HEK293 (cell line): ENCODE measurements at regions not wholly inside any gene's neighbourhood (a gene's known extent, or its start where the extent isn't known, plus 50 kb on each side); places are given as distances from the start of the nearest gene placed in this dataset.
A peak's percentile ranks its signal among the peaks of the same experiment; 100 is the strongest.

ENCODE experiments used
- CTCF ChIA-PET: fragments of 350-600 bp; formaldehyde crosslinking; extraction: SDS; loops from one replicate; lab custom pipeline; 2021; ENCODE audit warnings: antibody characterized with exemption; lab: Yijun Ruan, JAX
- POLR2A ChIA-PET: fragments of 300-600 bp; formaldehyde crosslinking; extraction: SDS; loops from one replicate; lab custom pipeline; 2020; ENCODE audit warnings: antibody characterized with exemption, inconsistent platforms; lab: Yijun Ruan, JAX
- H3K27ac ChIP-seq: fragments of 200-500 bp; sonication (Bioruptor generic); 2 replicates; pipeline ENCODE4 v1.5.1; 2014; ENCODE audit warnings: low read depth, low read length, control low read depth, inconsistent platforms; ENCODE audit errors: extremely low read depth
- H3K36me3 ChIP-seq, 2 experiments: fragments of 200-500 bp in 1 of 2; sonication (Bioruptor generic) in 1 of 2; 1 replicate in 1 of 2; 2 replicates in 1 of 2; pipeline ENCODE4 v1.5.1; 2014 to 2017; ENCODE audit warnings: inconsistent platforms in 2 of 2, low read length in 2 of 2; ENCODE audit not compliant: control insufficient read depth in 2 of 2, insufficient read depth in 1 of 2
- H3K4me1 ChIP-seq: fragments of 200-500 bp; sonication (Bioruptor generic); 2 replicates; pipeline ENCODE4 v1.5.1; 2014; ENCODE audit warnings: mild to moderate bottlenecking, low read length, inconsistent platforms; ENCODE audit not compliant: control insufficient read depth, insufficient read depth
- H3K4me3 ChIP-seq: 2 replicates; pipeline ENCODE4 v1.5.1; 2011; ENCODE audit warnings: low read depth, mild to moderate bottlenecking, control low read depth, low read length, moderate library complexity
- H3K9me3 ChIP-seq: fragments of 200-500 bp; sonication (Bioruptor generic); 2 replicates; pipeline ENCODE4 v1.5.1; 2014; ENCODE audit warnings: low read depth, low read length, inconsistent platforms; ENCODE audit not compliant: control insufficient read depth, insufficient read depth
- BCL11B ChIP-seq: fragments of 450-650 bp; formaldehyde crosslinking; IDR thresholded peaks from 2 replicates; pipeline ENCODE4 v1.5.1; 2016; ENCODE audit warnings: low read depth, missing biosample characterization, missing genetic modification characterization
- GLI2 ChIP-seq: fragments of 450-650 bp; formaldehyde crosslinking; IDR thresholded peaks from 2 replicates; pipeline ENCODE4; 2017; ENCODE audit warnings: missing biosample characterization, missing genetic modification characterization, low read depth, borderline replicate concordance
- KLF16 ChIP-seq: fragments of 450-650 bp; formaldehyde crosslinking; IDR thresholded peaks from 2 replicates; pipeline ENCODE4 v1.5.1; 2017; ENCODE audit warnings: missing biosample characterization, missing genetic modification characterization
- PRDM6 ChIP-seq: fragments of 450-650 bp; formaldehyde crosslinking; IDR thresholded peaks from 2 replicates; pipeline ENCODE4 v1.5.1; 2017; ENCODE audit warnings: missing biosample characterization, missing genetic modification characterization
- SP2 ChIP-seq: fragments of 450-650 bp; formaldehyde crosslinking; IDR thresholded peaks from 2 replicates; pipeline ENCODE4 v1.5.1; 2016; ENCODE audit warnings: missing biosample characterization, missing genetic modification characterization
- SP3 ChIP-seq: fragments of 450-650 bp; formaldehyde crosslinking; IDR thresholded peaks from 2 replicates; pipeline ENCODE4 v1.5.1; 2016; ENCODE audit warnings: missing biosample characterization, missing genetic modification characterization
- ZBTB1 ChIP-seq: fragments of 450-650 bp; formaldehyde crosslinking; IDR thresholded peaks from 2 replicates; pipeline ENCODE4 v1.5.1; 2016; ENCODE audit warnings: missing biosample characterization, missing genetic modification characterization
- ZBTB21 ChIP-seq: fragments of 450-650 bp; formaldehyde crosslinking; IDR thresholded peaks from 2 replicates; pipeline ENCODE4 v1.5.1; 2017; ENCODE audit warnings: missing biosample characterization, missing genetic modification characterization
- ZBTB26 ChIP-seq: fragments of 450-650 bp; formaldehyde crosslinking; optimal IDR thresholded peaks from 2 replicates; pipeline ENCODE3; 2016; ENCODE audit warnings: missing biosample characterization, mild to moderate bottlenecking, missing genetic modification characterization
- ZNF112 ChIP-seq: fragments of 450-650 bp; formaldehyde crosslinking; IDR thresholded peaks from 2 replicates; pipeline ENCODE4 v1.5.0; 2017; ENCODE audit warnings: missing biosample characterization, missing genetic modification characterization
- ZNF146 ChIP-seq: fragments of 450-650 bp; formaldehyde crosslinking; IDR thresholded peaks from 2 replicates; pipeline ENCODE4 v1.5.1; 2016; ENCODE audit warnings: missing biosample characterization, missing genetic modification characterization
- ZNF157 ChIP-seq: fragments of 450-650 bp; formaldehyde crosslinking; IDR thresholded peaks from 2 replicates; pipeline ENCODE4 v1.5.1; 2016; ENCODE audit warnings: missing biosample characterization, missing genetic modification characterization
- ZNF2 ChIP-seq: fragments of 450-650 bp; formaldehyde crosslinking; IDR thresholded peaks from 2 replicates; pipeline ENCODE4 v1.5.1; 2016; ENCODE audit warnings: missing biosample characterization, missing genetic modification characterization
- ZNF335 ChIP-seq: fragments of 450-650 bp; formaldehyde crosslinking; conservative IDR thresholded peaks from 2 replicates; pipeline ENCODE4 v1.5.1; 2016; ENCODE audit warnings: missing biosample characterization, missing genetic modification characterization
- ZNF350 ChIP-seq: fragments of 450-650 bp; formaldehyde crosslinking; IDR thresholded peaks from 2 replicates; pipeline ENCODE4 v1.5.0; 2017; ENCODE audit warnings: missing biosample characterization, mild to moderate bottlenecking, missing genetic modification characterization
- ZNF555 ChIP-seq: fragments of 450-650 bp; formaldehyde crosslinking; conservative IDR thresholded peaks from 2 replicates; pipeline ENCODE4 v1.5.1; 2017; ENCODE audit warnings: missing biosample characterization, mild to moderate bottlenecking, missing genetic modification characterization, inconsistent platforms
- ZNF558 ChIP-seq: fragments of 450-650 bp; formaldehyde crosslinking; IDR thresholded peaks from 2 replicates; pipeline ENCODE4 v1.5.1; 2016; ENCODE audit warnings: missing biosample characterization, missing genetic modification characterization
- ZNF623 ChIP-seq: fragments of 450-650 bp; formaldehyde crosslinking; IDR thresholded peaks from 2 replicates; pipeline ENCODE4 v1.5.1; 2016; ENCODE audit warnings: missing biosample characterization, missing genetic modification characterization
- ZNF654 ChIP-seq: fragments of 450-650 bp; formaldehyde crosslinking; IDR thresholded peaks from 2 replicates; pipeline ENCODE4 v1.5.1; 2016; ENCODE audit warnings: low read depth, missing biosample characterization, missing genetic modification characterization
- ZNF701 ChIP-seq: fragments of 450-650 bp; formaldehyde crosslinking; IDR thresholded peaks from 2 replicates; pipeline ENCODE4 v1.5.1; 2016; ENCODE audit warnings: missing biosample characterization, missing genetic modification characterization
- ZNF792 ChIP-seq: fragments of 450-650 bp; formaldehyde crosslinking; IDR thresholded peaks from 2 replicates; pipeline ENCODE4 v1.5.1; 2016; ENCODE audit warnings: missing biosample characterization, missing genetic modification characterization
- ZNF843 ChIP-seq: fragments of 450-650 bp; formaldehyde crosslinking; IDR thresholded peaks from 2 replicates; pipeline ENCODE4 v1.5.1; 2016; ENCODE audit warnings: missing biosample characterization, missing genetic modification characterization
- TF ChIP-seq, protein P1 (sequence below): fragments of 450-650 bp; formaldehyde crosslinking; IDR thresholded peaks from 2 replicates; pipeline ENCODE4 v1.5.1; 2017; ENCODE audit warnings: missing biosample characterization, mild to moderate bottlenecking, missing genetic modification characterization, moderate library complexity
- TF ChIP-seq, protein P2 (sequence below): fragments of 450-650 bp; formaldehyde crosslinking; IDR thresholded peaks from 2 replicates; pipeline ENCODE4 v1.5.1; 2016; ENCODE audit warnings: missing biosample characterization, missing genetic modification characterization

DNA sequence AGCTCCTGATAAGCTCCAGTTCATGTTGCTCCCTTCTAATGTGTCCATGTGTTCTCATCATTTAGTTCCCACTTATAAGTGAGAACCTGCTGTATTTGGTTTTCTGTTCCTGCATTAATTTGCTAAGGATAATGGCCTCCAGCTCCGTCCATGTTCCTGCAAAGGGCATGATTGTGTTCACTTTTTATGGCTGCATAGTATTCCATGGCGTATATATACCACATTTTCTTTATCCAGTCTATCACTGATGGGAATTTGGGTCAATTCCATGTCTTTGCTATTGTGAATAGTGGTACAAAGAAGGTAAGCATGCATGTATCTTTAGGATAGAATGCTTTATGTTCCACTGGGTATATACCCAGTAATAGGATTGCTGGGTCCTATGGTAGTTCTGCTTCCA lies 197.2 kb upstream of the ITM2A start:
- H3K36me3 ChIP-seq = no peaks in the 10 kb centered on the region; a peak in 1 of 3 replicates
- TF ChIP-seq ZNF146 (tag by site-specific recombination) = peak; percentile 74
- no peak for TF ChIP-seq ZNF112 (tag by site-specific recombination)
- TF ChIP-seq, all 188 proteins: peak for 1
- POLR2A ChIA-PET = no interaction called here
- H3K9me3 ChIP-seq = no peaks in the 10 kb centered on the region; the same call in 1 of the 2 replicates
- H3K4me1 ChIP-seq = no peaks in the 10 kb centered on the region
- CTCF ChIA-PET = no interaction called here
- no peak overlapping the region for H3K4me3 ChIP-seq
- no peak overlapping the region for H3K27ac ChIP-seq

GRCh38 chrX:79559290-79559689 lies 192.2 kb upstream of the ITM2A start:
- H3K36me3 ChIP-seq = no peaks in the 10 kb centered on the region
- ChIA-PET CTCF (no interaction called here), POLR2A (no interaction called here)
- no peaks in the 10 kb centered on the region; the same call in 1 of the 2 replicates for H3K9me3 ChIP-seq
- TF ChIP-seq BCL11B (tag by site-specific recombination) = no peak
- TF ChIP-seq, protein P1, sequence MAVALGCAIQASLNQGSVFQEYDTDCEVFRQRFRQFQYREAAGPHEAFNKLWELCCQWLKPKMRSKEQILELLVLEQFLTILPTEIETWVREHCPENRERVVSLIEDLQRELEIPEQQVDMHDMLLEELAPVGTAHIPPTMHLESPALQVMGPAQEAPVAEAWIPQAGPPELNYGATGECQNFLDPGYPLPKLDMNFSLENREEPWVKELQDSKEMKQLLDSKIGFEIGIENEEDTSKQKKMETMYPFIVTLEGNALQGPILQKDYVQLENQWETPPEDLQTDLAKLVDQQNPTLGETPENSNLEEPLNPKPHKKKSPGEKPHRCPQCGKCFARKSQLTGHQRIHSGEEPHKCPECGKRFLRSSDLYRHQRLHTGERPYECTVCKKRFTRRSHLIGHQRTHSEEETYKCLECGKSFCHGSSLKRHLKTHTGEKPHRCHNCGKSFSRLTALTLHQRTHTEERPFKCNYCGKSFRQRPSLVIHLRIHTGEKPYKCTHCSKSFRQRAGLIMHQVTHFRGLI (tag by site-specific recombination) = no peak
- TF ChIP-seq GLI2 = no peak
- TF ChIP-seq PRDM6 (tag by site-specific recombination) = no peak
- TF ChIP-seq ZNF350 = no peak
- TF ChIP-seq ZNF157 (tag by site-specific recombination) = no peak
- TF ChIP-seq ZNF146 (tag by site-specific recombination) = no peak
- TF ChIP-seq SP3 = no peak
- H3K27ac ChIP-seq = no peak overlapping the region
- no peak overlapping the region for H3K4me3 ChIP-seq
- no peaks in the 10 kb centered on the region for H3K4me1 ChIP-seq

DNA sequence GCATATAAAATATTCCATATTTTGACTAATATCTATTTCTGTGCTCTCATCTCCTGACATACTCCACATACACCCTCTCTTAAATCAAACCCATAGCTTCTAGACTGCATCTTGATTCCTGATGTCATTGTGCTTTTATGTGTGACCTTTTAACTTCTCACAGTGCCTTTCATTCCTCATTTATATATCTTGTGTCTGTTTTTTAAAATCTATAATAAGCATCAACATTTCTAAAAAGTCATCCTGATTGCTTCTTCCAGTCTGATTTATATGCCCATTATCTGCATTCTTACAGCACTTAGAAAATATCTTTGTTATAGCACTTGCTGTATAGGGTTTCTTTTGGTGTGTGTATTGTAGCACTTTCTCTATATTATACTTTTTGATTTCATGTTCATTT lies 190.1 kb upstream of the ITM2A start:
- no peaks in the 10 kb centered on the region; the same call in 1 of the 2 replicates for H3K9me3 ChIP-seq
- H3K27ac ChIP-seq = no peak overlapping the region
- no peaks in the 10 kb centered on the region for H3K4me1 ChIP-seq
- ChIA-PET POLR2A (no interaction called here), CTCF (interaction anchor here (0.7 to 1.5 kb wide), 2 partner anchors 43 to 1803 kb away, joined by 3 to 4 read pairs; no protein-coding TSS in a partner anchor)
- no peak overlapping the region for H3K4me3 ChIP-seq
- H3K36me3 ChIP-seq = no peaks in the 10 kb centered on the region
- TF ChIP-seq ZNF843 (no peak), ZNF654 (tag by site-specific recombination) (no peak), ZNF792 (no peak), ZNF623 (tag by site-specific recombination) (no peak), ZNF555 (no peak), ZNF2 (tag by site-specific recombination) (no peak), ZNF701 (tag by site-specific recombination) (no peak), SP2 (tag by site-specific recombination) (no peak), KLF16 (tag by site-specific recombination) (no peak), ZBTB1 (tag by site-specific recombination) (no peak), ZNF335 (tag by site-specific recombination) (no peak), ZNF350 (no peak), ZNF558 (tag by site-specific recombination) (no peak), ZBTB21 (tag by site-specific recombination) (no peak), ZBTB26 (no peak)
- TF ChIP-seq, protein P2, sequence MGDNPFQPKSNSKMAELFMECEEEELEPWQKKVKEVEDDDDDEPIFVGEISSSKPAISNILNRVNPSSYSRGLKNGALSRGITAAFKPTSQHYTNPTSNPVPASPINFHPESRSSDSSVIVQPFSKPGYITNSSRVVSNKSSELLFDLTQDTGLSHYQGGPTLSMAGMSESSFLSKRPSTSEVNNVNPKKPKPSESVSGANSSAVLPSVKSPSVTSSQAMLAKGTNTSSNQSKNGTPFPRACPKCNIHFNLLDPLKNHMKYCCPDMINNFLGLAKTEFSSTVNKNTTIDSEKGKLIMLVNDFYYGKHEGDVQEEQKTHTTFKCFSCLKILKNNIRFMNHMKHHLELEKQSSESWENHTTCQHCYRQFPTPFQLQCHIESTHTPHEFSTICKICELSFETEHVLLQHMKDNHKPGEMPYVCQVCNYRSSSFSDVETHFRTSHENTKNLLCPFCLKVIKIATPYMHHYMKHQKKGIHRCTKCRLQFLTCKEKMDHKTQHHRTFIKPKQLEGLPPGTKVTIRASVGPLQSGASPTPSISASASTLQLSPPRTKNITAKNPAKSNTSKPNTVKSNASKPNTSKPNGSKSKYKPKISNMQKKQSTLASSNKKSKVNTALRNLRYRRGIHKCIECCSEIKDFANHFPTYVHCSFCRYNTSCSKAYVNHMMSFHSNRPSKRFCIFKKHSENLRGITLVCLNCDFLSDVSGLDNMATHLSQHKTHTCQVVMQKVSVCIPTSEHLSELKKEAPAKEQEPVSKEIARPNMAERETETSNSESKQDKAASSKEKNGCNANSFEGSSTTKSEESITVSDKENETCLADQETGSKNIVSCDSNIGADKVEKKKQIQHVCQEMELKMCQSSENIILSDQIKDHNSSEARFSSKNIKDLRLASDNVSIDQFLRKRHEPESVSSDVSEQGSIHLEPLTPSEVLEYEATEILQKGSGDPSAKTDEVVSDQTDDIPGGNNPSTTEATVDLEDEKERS (tag by site-specific recombination) = no peak
- TF ChIP-seq, protein P1 (tag by site-specific recombination) = no peak
